ENCODE measurements at regions not wholly inside any gene's neighbourhood (a gene's known extent, or its start where the extent isn't known, plus 50 kb on each side); places are given as distances from the start of the nearest gene placed in this dataset.

DNA sequence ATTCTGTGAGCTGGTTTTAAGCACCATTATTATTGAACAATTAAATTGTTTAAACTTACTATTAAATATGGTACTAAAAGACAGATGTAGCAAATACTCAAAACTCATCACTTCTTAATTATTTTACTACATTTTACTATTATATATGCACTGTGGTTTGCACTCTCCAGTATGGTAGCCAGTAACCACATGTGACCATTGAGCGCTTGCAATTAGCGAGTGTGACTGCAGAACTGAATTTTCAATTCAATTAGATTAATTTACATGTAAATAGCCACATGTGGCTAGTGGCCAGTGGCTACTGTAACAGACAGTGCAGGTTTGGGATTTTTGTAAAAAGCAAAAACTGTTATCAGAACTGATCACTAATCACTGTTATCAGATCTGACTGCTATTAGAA is 208.2 kb upstream of the SOX21 start:
- 3% methylated on average over 2 of the region's 2 CpGs for WGBS (ENCODE audit: insufficient coverage, low coverage, missing lambda C conversion rate)
- H3K4me2 ChIP-seq (ENCODE audit: insufficient read depth, low read length) = no peak overlapping the region
- no peak overlapping the region for H3K9ac ChIP-seq (ENCODE audit: insufficient read depth in 1 of 2, low read depth in 2 of 2, low read length in 2 of 2)
- H3K4me3 ChIP-seq = no peak overlapping the region
- no peaks in the 10 kb centered on the region for H3K27me3 ChIP-seq (ENCODE audit: control insufficient read depth in 2 of 2, insufficient read depth in 2 of 2, low read length in 2 of 2)
- no peaks in the 10 kb centered on the region for H3K36me3 ChIP-seq (ENCODE audit: control insufficient read depth, insufficient read depth, low read length)
- FAIRE-seq (no peak), DNase-seq (ENCODE audit: extremely low read depth in 1 of 4, low spot score in 3 of 4) (no peak), ATAC-seq (no peak)
- no peaks in the 10 kb centered on the region for H3K79me2 ChIP-seq (ENCODE audit: control insufficient read depth, insufficient read depth, low read length)
- H2AFZ ChIP-seq (ENCODE audit: low read depth, low read length) = no peak overlapping the region
- no TSS peak for BruUV-seq (replicated peaks)
- H3K4me1 ChIP-seq (replicated peaks in 1 of 2; ENCODE audit: control insufficient read depth in 2 of 2, insufficient read depth in 2 of 2, low read length in 2 of 2) = no peaks in the 10 kb centered on the region
- no peak overlapping the region for H3K27ac ChIP-seq (ENCODE audit: extremely low read depth, low read depth, low read length)
- ChIA-PET CTCF (ENCODE audit: low intra/inter-chr PET ratio) (no interaction called here), POLR2A (no interaction called here)
- intact Hi-C loops (cut with micrococcal nuclease) = no loop called here
- no peaks in the 10 kb centered on the region for H3K9me3 ChIP-seq (replicated peaks; ENCODE audit: control insufficient read depth, insufficient read depth, low read depth, low read length)
- in situ Hi-C loops (cut with MboI) = no loop called here
- no peaks in the 10 kb centered on the region for H3K9me1 ChIP-seq (ENCODE audit: control insufficient read depth, insufficient read depth, low read length)
- no peaks in the 10 kb centered on the region for H4K20me1 ChIP-seq (replicated peaks; ENCODE audit: control insufficient read depth, insufficient read depth, low read length)
- no peak for TF ChIP-seq FOSL1 (tag; conservative IDR thresholded peaks at IDR 0.05)
- TF ChIP-seq HMGXB4 (CRISPR knock-in tag; IDR thresholded peaks at IDR 0.05) = no peak
- TF ChIP-seq ZNF239 (CRISPR knock-in tag; IDR thresholded peaks at IDR 0.05) = no peak
- no peak for TF ChIP-seq MLX (CRISPR knock-in tag; conservative IDR thresholded peaks at IDR 0.05)
- no peak for TF ChIP-seq USF2 (CRISPR knock-in tag; IDR thresholded peaks at IDR 0.05)
- no peak for TF ChIP-seq ZBTB33 (CRISPR knock-in tag; IDR thresholded peaks at IDR 0.05)
- TF ChIP-seq ZNF76 (CRISPR knock-in tag; IDR thresholded peaks at IDR 0.05; ENCODE audit: borderline replicate concordance) = no peak
- TF ChIP-seq STAT6 (CRISPR knock-in tag; IDR thresholded peaks at IDR 0.05) = no peak
- TF ChIP-seq SP2 (IDR thresholded peaks at IDR 0.05; ENCODE audit: extremely low read depth, low read depth, low read length, poor library complexity, severe bottlenecking) = no peak
- TF ChIP-seq RBM15 (IDR thresholded peaks at IDR 0.05; ENCODE audit: insufficient read depth, low read length) = no peak
- TF ChIP-seq ZNF134 (CRISPR knock-in tag; conservative IDR thresholded peaks at IDR 0.05) = no peak
- TF ChIP-seq, protein P1, sequence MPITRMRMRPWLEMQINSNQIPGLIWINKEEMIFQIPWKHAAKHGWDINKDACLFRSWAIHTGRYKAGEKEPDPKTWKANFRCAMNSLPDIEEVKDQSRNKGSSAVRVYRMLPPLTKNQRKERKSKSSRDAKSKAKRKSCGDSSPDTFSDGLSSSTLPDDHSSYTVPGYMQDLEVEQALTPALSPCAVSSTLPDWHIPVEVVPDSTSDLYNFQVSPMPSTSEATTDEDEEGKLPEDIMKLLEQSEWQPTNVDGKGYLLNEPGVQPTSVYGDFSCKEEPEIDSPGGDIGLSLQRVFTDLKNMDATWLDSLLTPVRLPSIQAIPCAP (CRISPR knock-in tag; IDR thresholded peaks at IDR 0.05; ENCODE audit: borderline replicate concordance) = no peak
- TF ChIP-seq JUN (IDR thresholded peaks at IDR 0.05; ENCODE audit: borderline replicate concordance, low read depth, low read length) = no peak
- TF ChIP-seq JUN (CRISPR knock-in tag; IDR thresholded peaks at IDR 0.05; ENCODE audit: borderline replicate concordance) = no peak

Data from K562 (cell line).